Common myeloid progenitor, CD34-positive (primary cell): ENCODE measurements at regions not wholly inside any gene's neighbourhood (a gene's known extent, or its start where the extent isn't known, plus 50 kb on each side); places are given as distances from the start of the nearest gene placed in this dataset.

ENCODE experiments used
- CTCF ChIA-PET: fragments of 350-600 bp; sonication (Branson Sonifier 250); formaldehyde crosslinking; loops from one replicate; lab custom pipeline; 2021; ENCODE audit warnings: antibody characterized with exemption; lab: Charles Lee
- POLR2A ChIA-PET: fragments of 350-600 bp; sonication (Branson Sonifier 250); formaldehyde crosslinking; loops from one replicate; lab custom pipeline; 2021; ENCODE audit warnings: antibody characterized with exemption; lab: Charles Lee
- DNase-seq, 3 donors: peaks; one replicate each; pipeline versions ENCODE4 v3.0.0 to v3.0.0-alpha.2; 2013
- H3K27ac ChIP-seq, 2 experiments: 1 replicate in 1 of 2; 2 replicates in 1 of 2; pipeline ENCODE4 v1.7.0; 2013; ENCODE audit warnings: inconsistent platforms in 2 of 2, low read length in 2 of 2, mild to moderate bottlenecking in 2 of 2, low read depth in 1 of 2, moderate library complexity in 1 of 2; ENCODE audit not compliant: severe bottlenecking in 2 of 2, insufficient read depth in 1 of 2, poor library complexity in 1 of 2
- H3K27me3 ChIP-seq, 5 experiments: replicated peaks in 2 of 5; 1 replicate in 3 of 5; 2 replicates in 2 of 5; pipeline versions ENCODE4 v1.6.1 to v1.7.0; 2013; ENCODE audit warnings: low read length in 4 of 5, mild to moderate bottlenecking in 2 of 5, moderate library complexity in 2 of 5, inconsistent platforms in 1 of 5; ENCODE audit not compliant: insufficient read depth in 5 of 5, control insufficient read depth in 4 of 5
- H3K36me3 ChIP-seq, 4 experiments: 1 replicate in 2 of 4; 2 replicates in 2 of 4; pipeline versions ENCODE4 v1.6.1 to v1.7.0; 2013; ENCODE audit warnings: low read length in 3 of 4, control low read depth in 1 of 4, mild to moderate bottlenecking in 1 of 4; ENCODE audit not compliant: control insufficient read depth in 4 of 4, insufficient read depth in 4 of 4
- H3K4me1 ChIP-seq, 4 experiments: 1 replicate in 3 of 4; 2 replicates in 1 of 4; pipeline versions ENCODE4 v1.6.1 to v1.7.1; 2013; ENCODE audit warnings: low read length in 3 of 4, mild to moderate bottlenecking in 3 of 4, control low read depth in 1 of 4, inconsistent platforms in 1 of 4, moderate library complexity in 1 of 4; ENCODE audit not compliant: control insufficient read depth in 4 of 4, insufficient read depth in 4 of 4; ENCODE audit errors: control extremely low read depth in 1 of 4
- H3K4me3 ChIP-seq, 7 experiments: 1 replicate in 4 of 7; 2 replicates in 3 of 7; pipeline versions ENCODE4 v1.5.1 to v1.7.0; 2013; ENCODE audit warnings: mild to moderate bottlenecking in 7 of 7, low read length in 6 of 7, moderate library complexity in 6 of 7, inconsistent platforms in 2 of 7, low read depth in 2 of 7, control low read depth in 1 of 7; ENCODE audit not compliant: insufficient read depth in 4 of 7, control insufficient read depth in 1 of 7; ENCODE audit errors: extremely low read depth in 1 of 7
- H3K9me3 ChIP-seq, 5 experiments: 1 replicate in 4 of 5; 2 replicates in 1 of 5; pipeline versions ENCODE4 v1.6.1 to v1.7.1; 2013; ENCODE audit warnings: low read length in 4 of 5, mild to moderate bottlenecking in 2 of 5, inconsistent platforms in 1 of 5, low read depth in 1 of 5, moderate library complexity in 1 of 5; ENCODE audit not compliant: control insufficient read depth in 4 of 5, insufficient read depth in 2 of 5; ENCODE audit errors: control extremely low read depth in 1 of 5
- WGBS: methylation state at CpG from one replicate; pipeline ENCODE4 v1.1.5; 2013; ENCODE audit not compliant: insufficient coverage; 5-methylcytosine and 5-hydroxymethylcytosine counted together

DNA sequence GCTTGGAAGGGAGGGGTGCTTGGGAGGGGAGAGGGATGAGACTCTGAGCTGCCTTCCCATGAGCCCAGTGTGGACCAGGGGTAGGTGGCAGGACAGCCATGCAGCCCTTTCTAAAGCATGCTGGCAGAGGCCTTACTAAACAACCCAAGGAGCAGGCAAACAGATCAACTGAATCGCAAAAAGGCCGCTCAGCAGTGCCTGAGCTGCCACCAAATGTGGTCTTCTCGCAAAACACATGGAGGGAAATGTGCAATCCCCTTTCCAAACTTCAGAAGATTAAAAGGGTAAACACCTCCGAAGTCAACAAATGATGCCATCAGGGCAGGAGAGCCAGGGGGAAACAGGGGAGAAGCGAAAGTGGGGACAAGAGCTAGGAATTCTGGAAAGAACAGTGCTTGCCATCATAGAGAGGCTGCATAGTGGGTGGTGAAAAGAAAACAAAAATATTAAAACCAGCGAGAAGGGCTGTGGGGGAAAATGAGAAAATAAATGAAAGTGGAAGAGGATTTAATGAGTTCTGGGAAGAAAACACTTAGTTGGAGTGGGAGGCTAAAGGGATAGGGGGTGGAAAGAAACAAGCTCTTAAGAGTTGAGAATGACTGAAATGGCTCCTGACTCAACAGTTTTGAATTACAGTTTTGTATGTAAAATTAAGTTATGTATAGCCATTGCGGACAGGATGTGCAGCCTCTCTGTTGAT is 62.2 kb upstream of the ZNF32 start:
- Histone ChIP-seq H3K4me3 (no peak overlapping the region), H3K27me3 (peaks cover 0 to 2% (median 0%) of the 10 kb centered on the region in 5 experiments), H3K27ac (no peak overlapping the region), H3K4me1 (no peaks in the 10 kb centered on the region), H3K9me3 (no peaks in the 10 kb centered on the region), H3K36me3 (no peaks in the 10 kb centered on the region)
- 99% methylated on average over 7 of the region's 7 CpGs for WGBS
- ChIA-PET CTCF (interaction anchor here (0.7 kb wide), 1 partner anchor 20 kb away, joined by 3 read pairs; no protein-coding TSS in a partner anchor), POLR2A (no interaction called here)
- DNase-seq = no peak

DNA sequence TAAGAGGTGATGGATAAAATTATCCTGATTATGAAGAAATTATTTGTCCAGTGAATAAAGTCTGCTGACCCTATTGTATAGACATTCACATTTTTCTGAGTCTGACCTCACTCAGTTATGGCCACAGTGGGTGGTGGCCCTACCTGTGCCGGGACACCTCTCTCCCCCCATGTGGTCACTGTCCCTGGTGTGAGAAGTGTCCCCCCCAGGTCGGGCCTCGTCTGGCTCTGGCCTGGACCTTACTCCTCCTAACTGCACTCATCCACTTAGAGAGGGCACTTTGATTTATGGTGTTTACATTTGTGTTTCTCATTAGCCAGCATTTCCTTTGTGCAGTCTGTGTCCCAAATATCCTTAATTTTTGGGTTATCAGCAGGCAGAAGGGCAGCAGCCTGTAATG is 59.6 kb upstream of the ZNF32 start:
- H3K4me3 ChIP-seq = no peak overlapping the region
- peaks cover 0 to 2% (median 0%) of the 10 kb centered on the region in 5 experiments for H3K27me3 ChIP-seq
- no peaks in the 10 kb centered on the region for H3K36me3 ChIP-seq
- no CpG with 5 or more reads among the region's 3 CpGs for WGBS
- ChIA-PET POLR2A (no interaction called here), CTCF (interaction anchor here (1.3 to 1.4 kb wide), 2 partner anchors 17 to 55 kb away, joined by 3 to 4 read pairs; no protein-coding TSS in a partner anchor)
- no peaks in the 10 kb centered on the region for H3K9me3 ChIP-seq
- H3K27ac ChIP-seq = no peak overlapping the region
- no peak for DNase-seq
- H3K4me1 ChIP-seq = no peaks in the 10 kb centered on the region

DNA sequence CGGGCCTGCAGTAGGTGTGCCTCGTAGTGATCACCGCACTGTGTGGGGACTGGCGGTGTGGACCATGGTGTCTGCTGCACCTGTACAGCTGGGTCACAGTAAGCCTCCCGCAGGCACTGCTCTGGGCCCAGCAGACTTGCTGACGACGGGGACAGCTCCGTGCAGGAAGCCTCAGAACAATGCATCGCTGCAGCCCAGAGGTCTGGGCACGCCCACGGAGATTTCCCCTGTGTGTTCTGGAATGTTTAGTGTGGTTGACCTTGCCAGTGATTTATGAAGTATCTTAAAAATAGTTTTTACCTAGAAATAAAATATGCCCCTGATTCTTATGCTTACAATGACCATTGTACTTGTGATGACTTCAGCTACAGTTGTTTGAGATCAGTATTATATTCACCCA is 59.1 kb upstream of the ZNF32 start:
- DNase-seq = no peak
- H3K4me3 ChIP-seq = no peak overlapping the region
- peaks cover 0 to 2% (median 0%) of the 10 kb centered on the region in 5 experiments for H3K27me3 ChIP-seq
- H3K36me3 ChIP-seq = no peaks in the 10 kb centered on the region
- 79% methylated on average over 11 of the region's 11 CpGs for WGBS
- H3K9me3 ChIP-seq = no peaks in the 10 kb centered on the region
- ChIA-PET CTCF (interaction anchor here (1.3 to 1.4 kb wide), 2 partner anchors 17 to 54 kb away, joined by 3 to 4 read pairs; no protein-coding TSS in a partner anchor), POLR2A (no interaction called here)
- no peak overlapping the region for H3K27ac ChIP-seq
- H3K4me1 ChIP-seq = no peaks in the 10 kb centered on the region

DNA sequence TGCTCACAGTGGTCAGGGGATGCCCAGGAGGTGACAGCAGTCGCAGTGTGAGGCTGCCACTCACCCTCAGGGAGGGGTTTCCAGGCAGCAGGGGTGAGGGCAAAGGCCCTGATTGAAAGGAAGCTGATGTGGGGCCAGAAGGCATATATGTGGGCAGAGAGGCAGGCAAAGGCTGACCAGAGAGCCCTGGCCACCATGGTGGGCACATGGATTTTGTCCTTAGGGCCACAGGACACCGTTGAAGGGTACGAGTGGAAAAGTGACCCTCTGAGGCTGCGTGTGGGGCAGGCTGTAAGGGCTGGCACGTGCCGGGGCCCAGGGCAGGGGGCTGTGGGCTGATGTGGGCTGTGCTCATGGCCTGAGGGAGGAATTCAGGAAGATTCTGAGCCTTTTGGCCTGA is 57.5 kb upstream of the ZNF32 start:
- Histone ChIP-seq H3K27ac (no peak overlapping the region), H3K4me3 (no peak overlapping the region), H3K9me3 (no peaks in the 10 kb centered on the region), H3K4me1 (no peaks in the 10 kb centered on the region), H3K36me3 (no peaks in the 10 kb centered on the region), H3K27me3 (peaks cover 0 to 2% (median 0%) of the 10 kb centered on the region in 5 experiments)
- CTCF ChIA-PET = interaction anchor here (1.3 to 1.4 kb wide), 2 partner anchors 34 to 78 kb away, joined by 3 to 4 read pairs; no protein-coding TSS in a partner anchor
- DNase-seq = no peak
- 91% methylated on average over 6 of the region's 6 CpGs for WGBS
- POLR2A ChIA-PET = no interaction called here

DNA sequence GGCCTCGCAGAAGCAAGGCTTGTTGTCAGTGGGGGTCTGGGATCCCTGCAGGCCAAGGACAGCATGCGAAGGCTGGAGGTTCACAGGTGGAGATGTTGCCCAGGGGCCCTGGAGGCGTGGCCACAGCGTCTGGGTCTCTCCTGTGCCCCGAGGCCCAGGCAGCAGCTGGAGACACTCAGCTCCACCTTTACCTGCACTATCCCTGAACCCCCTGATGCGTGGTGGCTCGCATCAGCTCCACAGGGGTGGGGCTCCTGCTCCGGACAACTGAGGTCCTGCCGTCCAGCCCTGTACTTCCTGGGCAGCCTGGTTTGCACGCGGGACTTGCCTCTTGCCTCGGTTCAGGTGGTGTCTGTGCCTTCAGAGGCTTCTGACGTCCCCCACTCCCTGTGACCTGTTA is 54.6 kb upstream of the ZNF32 start:
- no peaks in the 10 kb centered on the region for H3K9me3 ChIP-seq
- 94% methylated on average over 13 of the region's 13 CpGs for WGBS
- H3K27me3 ChIP-seq = no peaks in the 10 kb centered on the region
- ChIA-PET POLR2A (no interaction called here), CTCF (interaction anchor here (0.8 to 1.3 kb wide), 2 partner anchors 13 to 20 kb away, joined by 3 to 4 read pairs; no protein-coding TSS in a partner anchor)
- H3K27ac ChIP-seq = no peak overlapping the region
- no peaks in the 10 kb centered on the region for H3K36me3 ChIP-seq
- no peak for DNase-seq
- peaks cover 0 to 6% (median 5%) of the 10 kb centered on the region in 4 experiments for H3K4me1 ChIP-seq
- H3K4me3 ChIP-seq = no peak overlapping the region

DNA sequence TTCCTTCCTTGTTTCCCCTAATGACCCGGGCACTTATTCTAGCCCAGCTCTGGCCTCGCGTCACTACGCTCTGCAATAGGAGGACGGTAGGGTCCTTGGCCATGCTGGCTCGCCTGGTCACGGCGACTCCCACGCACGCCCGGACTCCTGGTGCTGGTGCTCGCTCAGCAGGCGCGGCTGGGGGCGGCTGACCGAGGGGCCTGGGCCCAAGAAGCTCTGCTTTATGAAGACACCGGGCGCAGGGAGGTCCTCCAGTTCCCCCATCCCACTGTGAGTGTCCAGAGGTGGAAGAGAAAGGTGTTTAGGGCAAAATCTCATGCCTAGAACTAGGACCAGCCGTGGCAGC is 54.2 kb upstream of the ZNF32 start:
- Histone ChIP-seq H3K4me3 (no peak overlapping the region), H3K27me3 (no peaks in the 10 kb centered on the region), H3K27ac (no peak overlapping the region), H3K4me1 (peaks cover 0 to 10% (median 8%) of the 10 kb centered on the region in 4 experiments), H3K36me3 (no peaks in the 10 kb centered on the region), H3K9me3 (no peaks in the 10 kb centered on the region)
- ChIA-PET POLR2A (no interaction called here), CTCF (interaction anchor here (0.8 to 1.3 kb wide), 2 partner anchors 12 to 20 kb away, joined by 3 to 4 read pairs; no protein-coding TSS in a partner anchor)
- WGBS = 99% methylated on average over 14 of the region's 19 CpGs
- no peak for DNase-seq

DNA sequence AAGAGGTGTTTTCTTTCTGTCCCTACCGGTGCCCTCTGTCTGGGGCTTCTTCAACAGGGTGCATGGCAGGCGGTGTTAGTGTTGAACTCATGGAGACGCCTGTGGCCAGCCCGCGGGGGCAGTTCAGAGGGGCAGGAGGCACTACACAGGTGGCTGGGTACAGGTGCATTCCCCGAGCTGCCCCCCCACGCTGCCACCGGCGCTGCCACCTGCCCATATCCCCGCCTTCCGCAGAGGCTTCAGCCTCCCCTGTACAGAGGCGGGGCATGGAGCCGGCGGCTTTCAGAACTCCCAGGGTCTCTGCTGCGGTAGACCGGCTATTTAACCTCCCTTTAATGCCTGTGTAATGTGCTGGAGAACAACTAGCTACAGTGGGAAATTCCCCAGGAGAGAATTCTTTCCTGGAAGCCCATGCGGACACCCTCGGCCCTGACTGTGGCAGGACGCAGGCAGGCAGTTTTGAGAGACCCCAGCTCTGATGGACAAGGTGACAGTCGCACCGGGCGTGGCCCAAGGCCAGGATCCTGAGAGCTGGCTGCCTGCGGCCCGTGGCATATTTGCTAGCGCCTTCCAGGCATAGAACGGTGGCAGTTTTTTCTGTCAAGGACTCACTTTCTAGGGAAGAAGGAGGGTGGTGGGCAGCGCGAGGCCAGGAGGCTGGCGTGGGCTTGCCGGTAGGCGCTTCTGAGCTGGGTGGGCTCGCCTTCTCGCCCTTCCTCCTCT is 53.7 kb upstream of the ZNF32 start:
- H3K27me3 ChIP-seq = no peaks in the 10 kb centered on the region
- no peak overlapping the region for H3K4me3 ChIP-seq
- 95% methylated on average over 25 of the region's 33 CpGs for WGBS
- CTCF ChIA-PET = interaction anchor here (0.8 to 1.3 kb wide), 2 partner anchors 12 to 19 kb away, joined by 3 to 4 read pairs; no protein-coding TSS in a partner anchor
- no peaks in the 10 kb centered on the region for H3K36me3 ChIP-seq
- POLR2A ChIA-PET = no interaction called here
- H3K9me3 ChIP-seq = no peaks in the 10 kb centered on the region
- peaks cover 0 to 10% (median 9%) of the 10 kb centered on the region in 4 experiments for H3K4me1 ChIP-seq
- DNase-seq = no peak
- H3K27ac ChIP-seq = no peak overlapping the region
